Trophoblast cell (in vitro differentiated cells and primary cell): ENCODE measurements at regions not wholly inside any gene's neighbourhood (a gene's known extent, or its start where the extent isn't known, plus 50 kb on each side); places are given as distances from the start of the nearest gene placed in this dataset.

Source experiments
- DNase-seq, 2 donors: peaks; one replicate each; pipeline ENCODE4 v3.0.0-alpha.2; 2016
- H2AFZ ChIP-seq: 2 replicates; pipeline ENCODE4 v1.6.1; 2013; ENCODE audit warnings: low read length, moderate library complexity, mild to moderate bottlenecking; ENCODE audit not compliant: insufficient read depth, poor library complexity
- H2AK5ac ChIP-seq: 2 replicates; pipeline ENCODE4 v1.6.1; 2013; ENCODE audit warnings: mild to moderate bottlenecking, low read length
- H2BK120ac ChIP-seq: 2 replicates; pipeline ENCODE4 v1.6.1; 2013; ENCODE audit warnings: low read length, mild to moderate bottlenecking, moderate library complexity; ENCODE audit not compliant: insufficient read depth, poor library complexity
- H2BK12ac ChIP-seq: 2 replicates; pipeline ENCODE4 v1.6.1; 2013; ENCODE audit warnings: mild to moderate bottlenecking, low read length, moderate library complexity
- H2BK5ac ChIP-seq: 2 replicates; pipeline ENCODE4 v1.6.1; 2013; ENCODE audit warnings: low read length, low read depth, moderate library complexity, mild to moderate bottlenecking; ENCODE audit not compliant: poor library complexity
- H3K14ac ChIP-seq: 2 replicates; pipeline ENCODE4 v1.6.1; 2013; ENCODE audit warnings: mild to moderate bottlenecking, low read length
- H3K18ac ChIP-seq: 2 replicates; pipeline ENCODE4 v1.6.1; 2013; ENCODE audit warnings: mild to moderate bottlenecking, low read length
- H3K23ac ChIP-seq: 2 replicates; pipeline ENCODE4 v1.6.1; 2013; ENCODE audit warnings: low read length
- H3K27ac ChIP-seq: 2 replicates; pipeline ENCODE4 v1.5.1; 2013; ENCODE audit warnings: low read depth, mild to moderate bottlenecking, inconsistent platforms, low read length, moderate library complexity
- H3K27me3 ChIP-seq: 2 replicates; pipeline ENCODE4 v1.6.1; 2013; ENCODE audit warnings: inconsistent platforms, mild to moderate bottlenecking, low read length, moderate library complexity; ENCODE audit not compliant: insufficient read depth
- H3K36me3 ChIP-seq, 2 experiments: 1 replicate in 1 of 2; 2 replicates in 1 of 2; pipeline ENCODE4 v1.6.1; 2013; ENCODE audit warnings: low read length in 2 of 2, mild to moderate bottlenecking in 2 of 2, moderate library complexity in 1 of 2; ENCODE audit not compliant: insufficient read depth in 2 of 2, control insufficient read depth in 1 of 2
- H3K4ac ChIP-seq: 2 replicates; pipeline ENCODE4 v1.6.1; 2013; ENCODE audit warnings: low read depth, mild to moderate bottlenecking, low read length, moderate library complexity
- H3K4me1 ChIP-seq, 2 experiments: 1 replicate in 1 of 2; 2 replicates in 1 of 2; pipeline ENCODE4 v1.6.1; 2013; ENCODE audit warnings: low read length in 2 of 2, mild to moderate bottlenecking in 2 of 2, moderate library complexity in 1 of 2; ENCODE audit not compliant: insufficient read depth in 2 of 2, control insufficient read depth in 1 of 2
- H3K4me2 ChIP-seq: 2 replicates; pipeline ENCODE4 v1.6.1; 2013; ENCODE audit warnings: inconsistent platforms, mild to moderate bottlenecking, low read length, moderate library complexity
- H3K4me3 ChIP-seq: 2 replicates; pipeline ENCODE4 v1.5.1; 2013; ENCODE audit warnings: mild to moderate bottlenecking, low read depth, low read length, inconsistent platforms
- H3K79me1 ChIP-seq: one replicate; pipeline ENCODE4 v1.6.1; 2013; ENCODE audit warnings: low read length
- H3K79me2 ChIP-seq: 2 replicates; pipeline ENCODE4 v1.6.1; 2013; ENCODE audit warnings: low read length, mild to moderate bottlenecking; ENCODE audit not compliant: control insufficient read depth, insufficient read depth, poor library complexity
- H3K9ac ChIP-seq: 2 replicates; pipeline ENCODE4 v1.6.1; 2013; ENCODE audit warnings: mild to moderate bottlenecking, low read length
- H3K9me3 ChIP-seq: 2 replicates; pipeline ENCODE4 v1.6.1; 2013; ENCODE audit warnings: low read depth, mild to moderate bottlenecking, control low read depth, inconsistent platforms, low read length; ENCODE audit not compliant: insufficient read depth
- H4K12ac ChIP-seq: 2 replicates; pipeline ENCODE4 v1.6.1; 2013; ENCODE audit warnings: low read depth, mild to moderate bottlenecking, low read length, moderate library complexity
- H4K8ac ChIP-seq: 2 replicates; pipeline ENCODE4 v1.6.1; 2013; ENCODE audit warnings: low read depth, mild to moderate bottlenecking, low read length, moderate library complexity
- H4K91ac ChIP-seq: one replicate; pipeline ENCODE4 v1.6.1; 2013; ENCODE audit warnings: low read depth, mild to moderate bottlenecking, low read length, moderate library complexity
- WGBS: extraction: QIAGEN DNeasy Blood & Tissue Kit; methylation state at CpG from one replicate; pipeline ENCODE4 v1.1.7; 2013; ENCODE audit warnings: missing lambda C conversion rate; ENCODE audit not compliant: insufficient read length, insufficient coverage; ENCODE audit errors: extremely low coverage; 5-methylcytosine and 5-hydroxymethylcytosine counted together

- Histone ChIP-seq H3K79me1 (no peaks in the 10 kb centered on the region), H3K23ac (no peak overlapping the region), H3K27ac (no peak overlapping the region), H3K4ac (no peak overlapping the region), H4K91ac (no peak overlapping the region), H2BK12ac (no peak overlapping the region), H2BK5ac (no peak overlapping the region), H3K9ac (no peak overlapping the region), H3K4me3 (no peak overlapping the region), H2AK5ac (no peak overlapping the region), H3K4me1 (peaks cover 0 to 2% of the 10 kb centered on the region in 2 experiments), H3K4me2 (no peak overlapping the region), H3K79me2 (no peaks in the 10 kb centered on the region), H4K8ac (no peak overlapping the region), H2BK120ac (no peak overlapping the region), H3K18ac (no peak overlapping the region), H4K12ac (no peak overlapping the region), H3K9me3 (no peaks in the 10 kb centered on the region), H3K14ac (no peak overlapping the region), H3K27me3 (no peaks in the 10 kb centered on the region), H3K36me3 (no peaks in the 10 kb centered on the region), H2AFZ (no peak overlapping the region)
- DNase-seq = no peak
- WGBS = no CpG with 5 or more reads among the region's 1 CpG
Measured at GRCh38 chr2:190762566-190762965, 113.7 kb downstream of the NAB1 start.

DNA sequence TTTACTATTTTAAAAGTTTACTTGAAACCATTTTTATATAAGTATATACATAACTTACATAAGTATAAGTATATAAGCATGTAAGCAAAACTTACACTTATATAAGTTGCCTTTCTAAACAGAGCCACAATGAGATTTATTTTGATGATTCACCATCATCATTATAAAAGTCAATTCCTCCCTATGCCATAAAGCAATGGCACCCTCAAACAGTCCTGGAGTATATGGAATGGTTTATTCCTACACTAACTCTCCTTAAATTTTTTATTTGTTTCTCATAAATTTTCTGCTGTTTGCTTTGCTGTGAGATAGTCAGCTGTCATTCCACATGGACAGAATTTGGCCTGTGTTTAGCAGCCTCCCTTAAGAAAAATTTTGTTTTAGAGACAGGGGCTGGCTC, 114.2 kb downstream of the NAB1 start:
- Histone ChIP-seq H3K23ac (no peak overlapping the region), H3K4ac (no peak overlapping the region), H3K4me1 (peaks cover 0 to 2% of the 10 kb centered on the region in 2 experiments), H3K9me3 (no peaks in the 10 kb centered on the region), H4K91ac (no peak overlapping the region), H2AK5ac (no peak overlapping the region), H3K27ac (no peak overlapping the region), H2BK120ac (no peak overlapping the region), H4K8ac (no peak overlapping the region), H2BK5ac (no peak overlapping the region), H3K4me2 (no peak overlapping the region), H2AFZ (no peak overlapping the region), H3K79me2 (no peaks in the 10 kb centered on the region), H3K79me1 (no peaks in the 10 kb centered on the region), H3K18ac (no peak overlapping the region), H3K4me3 (no peak overlapping the region), H3K36me3 (no peaks in the 10 kb centered on the region), H3K27me3 (no peaks in the 10 kb centered on the region), H3K9ac (no peak overlapping the region), H2BK12ac (no peak overlapping the region), H3K14ac (no peak overlapping the region), H4K12ac (no peak overlapping the region)
- DNase-seq = no peak

GRCh38 chr2:190763901-190764514, 115.1 kb downstream of the NAB1 start:
- no peak overlapping the region for H4K91ac ChIP-seq
- H3K9ac ChIP-seq = no peak overlapping the region
- no peak overlapping the region for H3K18ac ChIP-seq
- no peaks in the 10 kb centered on the region for H3K36me3 ChIP-seq
- no peak overlapping the region for H3K23ac ChIP-seq
- no peak overlapping the region for H2BK5ac ChIP-seq
- H3K4me3 ChIP-seq = no peak overlapping the region
- H3K79me2 ChIP-seq = no peaks in the 10 kb centered on the region
- peaks cover 0 to 2% of the 10 kb centered on the region in 2 experiments for H3K4me1 ChIP-seq
- no peak overlapping the region for H2BK12ac ChIP-seq
- no peaks in the 10 kb centered on the region for H3K9me3 ChIP-seq
- H3K4me2 ChIP-seq = no peak overlapping the region
- DNase-seq = no peak
- H3K4ac ChIP-seq = no peak overlapping the region
- no peak overlapping the region for H3K27ac ChIP-seq
- no CpG with 5 or more reads among the region's 2 CpGs for WGBS
- H2BK120ac ChIP-seq = no peak overlapping the region
- H3K79me1 ChIP-seq = no peaks in the 10 kb centered on the region
- H3K14ac ChIP-seq = no peak overlapping the region
- H2AFZ ChIP-seq = no peak overlapping the region
- H4K12ac ChIP-seq = no peak overlapping the region
- H4K8ac ChIP-seq = no peak overlapping the region
- no peak overlapping the region for H2AK5ac ChIP-seq
- H3K27me3 ChIP-seq = no peaks in the 10 kb centered on the region

- Histone ChIP-seq H3K9ac (no peak overlapping the region), H3K36me3 (no peaks in the 10 kb centered on the region), H2BK12ac (no peak overlapping the region), H2BK120ac (no peak overlapping the region), H3K4ac (no peak overlapping the region), H4K91ac (no peak overlapping the region), H3K79me1 (no peaks in the 10 kb centered on the region), H3K23ac (no peak overlapping the region), H3K18ac (no peak overlapping the region), H3K4me3 (no peak overlapping the region), H3K4me1 (peaks cover 0 to 2% of the 10 kb centered on the region in 2 experiments), H3K14ac (no peak overlapping the region), H3K4me2 (no peak overlapping the region), H3K27ac (no peak overlapping the region), H3K27me3 (no peaks in the 10 kb centered on the region), H2AK5ac (no peak overlapping the region), H2AFZ (no peak overlapping the region), H3K79me2 (no peaks in the 10 kb centered on the region), H4K12ac (no peak overlapping the region), H3K9me3 (no peaks in the 10 kb centered on the region), H4K8ac (no peak overlapping the region), H2BK5ac (no peak overlapping the region)
- DNase-seq = no peak
- WGBS = no CpG with 5 or more reads among the region's 7 CpGs
Measured at GRCh38 chr2:190765386-190766173, 115.0 kb upstream of the GLS start.
